GM23338 (cell line): ENCODE measurements at regions not wholly inside any gene's neighbourhood (a gene's known extent, or its start where the extent isn't known, plus 50 kb on each side); places are given as distances from the start of the nearest gene placed in this dataset.

Source experiments
- ATAC-seq: fragments of 200-7000 bp; cut with Tn5 transposase; 3 replicates; pipeline ENCODE4 v1.9.1; 2020
- DNase-seq: peaks from one replicate; pipeline ENCODE4 v3.0.0-alpha.2; 2015; ENCODE audit warnings: low spot score
- H2AFZ ChIP-seq: fragments of 200-600 bp; sonication (generic); 2 replicates; pipeline ENCODE4 v1.8.0; 2016; ENCODE audit warnings: antibody characterized with exemption, mild to moderate bottlenecking, moderate library complexity
- H3F3A ChIP-seq: fragments of 200-600 bp; sonication (generic); replicated peaks from 2 replicates; pipeline ENCODE4 v1.8.0; 2017; ENCODE audit warnings: antibody characterized with exemption, mixed run types, low read depth
- H3K27ac ChIP-seq: fragments of 200-600 bp; sonication (generic); 2 replicates; pipeline ENCODE4 v1.6.1; 2016; ENCODE audit warnings: low read depth
- H3K27me3 ChIP-seq: fragments of 200-600 bp; sonication (generic); 2 replicates; pipeline ENCODE4 v1.8.0; 2016; ENCODE audit warnings: mild to moderate bottlenecking, mixed run types, moderate library complexity; ENCODE audit not compliant: insufficient read depth
- H3K36me3 ChIP-seq: fragments of 200-600 bp; sonication (generic); 2 replicates; pipeline ENCODE4 v1.8.0; 2016; ENCODE audit warnings: mild to moderate bottlenecking; ENCODE audit not compliant: insufficient read depth
- H3K4me1 ChIP-seq: fragments of 200-600 bp; sonication (generic); 2 replicates; pipeline ENCODE4 v1.8.0; 2016; ENCODE audit warnings: mild to moderate bottlenecking, moderate library complexity; ENCODE audit not compliant: insufficient read depth
- H3K4me2 ChIP-seq: fragments of 200-600 bp; sonication (generic); 2 replicates; pipeline ENCODE4 v1.7.1; 2017; ENCODE audit warnings: mixed run types
- H3K4me3 ChIP-seq: fragments of 200-600 bp; sonication (generic); 2 replicates; pipeline ENCODE4 v1.6.1; 2016; ENCODE audit warnings: mixed run types
- H3K79me2 ChIP-seq: fragments of 200-600 bp; sonication (generic); replicated peaks from 2 replicates; pipeline ENCODE4 v1.8.0; 2017; ENCODE audit warnings: mild to moderate bottlenecking; ENCODE audit not compliant: insufficient read depth
- H3K9me2 ChIP-seq: fragments of 200-600 bp; sonication (generic); 2 replicates; pipeline ENCODE4 v1.8.0; 2017; ENCODE audit not compliant: insufficient read depth
- H4K20me1 ChIP-seq: fragments of 200-600 bp; sonication (generic); replicated peaks from 2 replicates; pipeline ENCODE4 v1.8.0; 2017; ENCODE audit warnings: mild to moderate bottlenecking; ENCODE audit not compliant: insufficient read depth
- H3K27ac Mint-ChIP-seq: 2 replicates; pipeline ENCODE4 v1.8.0; 2020; ENCODE audit warnings: inconsistent platforms, mild to moderate bottlenecking, moderate library complexity, mixed read lengths
- H3K27me3 Mint-ChIP-seq: 3 replicates; pipeline ENCODE4 v1.8.0; 2022; ENCODE audit warnings: low read depth, mild to moderate bottlenecking, moderate library complexity, mixed read lengths, inconsistent platforms; ENCODE audit not compliant: insufficient read depth, poor library complexity
- H3K36me3 Mint-ChIP-seq: 3 replicates; pipeline ENCODE4 v1.8.0; 2021; ENCODE audit warnings: low read depth, mild to moderate bottlenecking, inconsistent platforms, moderate library complexity, mixed read lengths
- H3K4me1 Mint-ChIP-seq: 3 replicates; pipeline ENCODE4 v1.8.0; 2020; ENCODE audit warnings: mild to moderate bottlenecking, inconsistent platforms, mixed read lengths
- H3K4me3 Mint-ChIP-seq: 3 replicates; pipeline ENCODE4 v1.8.0; 2021; ENCODE audit warnings: moderate library complexity, mild to moderate bottlenecking, inconsistent platforms, mixed read lengths
- H3K9me3 Mint-ChIP-seq: 3 replicates; pipeline ENCODE4 v1.8.0; 2020; ENCODE audit warnings: moderate library complexity, mild to moderate bottlenecking, inconsistent platforms, mixed read lengths
- EZH2 ChIP-seq: fragments of 200-600 bp; sonication (generic); IDR thresholded peaks from one replicate; pipeline ENCODE4 v1.8.0; 2017; ENCODE audit warnings: antibody characterized with exemption, mild to moderate bottlenecking, low read depth; ENCODE audit not compliant: unreplicated experiment
- POLR2AphosphoS5 ChIP-seq: IDR thresholded peaks from 2 replicates; pipeline ENCODE4 v1.6.1; 2016; ENCODE audit warnings: antibody characterized with exemption, low read depth
- ZNF114 ChIP-seq: fragments of 250-450 bp; sonication (Bioruptor Pico); IDR thresholded peaks from 2 replicates; pipeline ENCODE4 v1.5.0; 2020; ENCODE audit warnings: mild to moderate bottlenecking, moderate library complexity
- ZNF331 ChIP-seq: fragments of 250-450 bp; sonication (Bioruptor Pico); IDR thresholded peaks from 2 replicates; pipeline ENCODE4 v1.5.0; 2020; ENCODE audit warnings: low read depth, mild to moderate bottlenecking, moderate library complexity
- TF ChIP-seq, protein P1 (sequence below): fragments of 250-450 bp; sonication (Bioruptor Pico); IDR thresholded peaks from 2 replicates; pipeline ENCODE4 v1.5.0; 2020; ENCODE audit warnings: mild to moderate bottlenecking, moderate library complexity
- TF ChIP-seq, protein P2 (sequence below): IDR thresholded peaks from one replicate; pipeline ENCODE4 v1.6.1; 2018; ENCODE audit warnings: antibody characterized with exemption; ENCODE audit not compliant: unreplicated experiment

DNA sequence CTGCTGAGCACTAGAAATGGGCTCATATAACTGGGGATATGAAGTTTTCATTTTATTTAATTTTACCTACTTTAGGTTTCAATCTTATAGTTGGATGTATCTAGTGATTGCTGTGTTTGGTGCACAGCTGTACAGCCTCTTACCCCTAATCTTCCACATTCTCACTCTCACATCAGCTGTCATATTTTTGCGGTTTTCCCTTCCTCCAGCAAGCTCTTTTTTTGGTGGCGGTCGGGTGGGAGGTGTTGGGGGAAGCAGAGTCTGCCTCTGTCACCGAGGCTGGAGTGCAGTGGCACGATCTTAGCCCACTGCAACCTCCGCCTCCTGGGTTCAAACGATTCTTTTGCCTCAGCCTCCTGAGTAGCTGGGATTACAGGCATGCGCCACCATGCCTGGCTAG, 445.1 kb upstream of the ISX start (continued):
- TF ChIP-seq, protein P1, sequence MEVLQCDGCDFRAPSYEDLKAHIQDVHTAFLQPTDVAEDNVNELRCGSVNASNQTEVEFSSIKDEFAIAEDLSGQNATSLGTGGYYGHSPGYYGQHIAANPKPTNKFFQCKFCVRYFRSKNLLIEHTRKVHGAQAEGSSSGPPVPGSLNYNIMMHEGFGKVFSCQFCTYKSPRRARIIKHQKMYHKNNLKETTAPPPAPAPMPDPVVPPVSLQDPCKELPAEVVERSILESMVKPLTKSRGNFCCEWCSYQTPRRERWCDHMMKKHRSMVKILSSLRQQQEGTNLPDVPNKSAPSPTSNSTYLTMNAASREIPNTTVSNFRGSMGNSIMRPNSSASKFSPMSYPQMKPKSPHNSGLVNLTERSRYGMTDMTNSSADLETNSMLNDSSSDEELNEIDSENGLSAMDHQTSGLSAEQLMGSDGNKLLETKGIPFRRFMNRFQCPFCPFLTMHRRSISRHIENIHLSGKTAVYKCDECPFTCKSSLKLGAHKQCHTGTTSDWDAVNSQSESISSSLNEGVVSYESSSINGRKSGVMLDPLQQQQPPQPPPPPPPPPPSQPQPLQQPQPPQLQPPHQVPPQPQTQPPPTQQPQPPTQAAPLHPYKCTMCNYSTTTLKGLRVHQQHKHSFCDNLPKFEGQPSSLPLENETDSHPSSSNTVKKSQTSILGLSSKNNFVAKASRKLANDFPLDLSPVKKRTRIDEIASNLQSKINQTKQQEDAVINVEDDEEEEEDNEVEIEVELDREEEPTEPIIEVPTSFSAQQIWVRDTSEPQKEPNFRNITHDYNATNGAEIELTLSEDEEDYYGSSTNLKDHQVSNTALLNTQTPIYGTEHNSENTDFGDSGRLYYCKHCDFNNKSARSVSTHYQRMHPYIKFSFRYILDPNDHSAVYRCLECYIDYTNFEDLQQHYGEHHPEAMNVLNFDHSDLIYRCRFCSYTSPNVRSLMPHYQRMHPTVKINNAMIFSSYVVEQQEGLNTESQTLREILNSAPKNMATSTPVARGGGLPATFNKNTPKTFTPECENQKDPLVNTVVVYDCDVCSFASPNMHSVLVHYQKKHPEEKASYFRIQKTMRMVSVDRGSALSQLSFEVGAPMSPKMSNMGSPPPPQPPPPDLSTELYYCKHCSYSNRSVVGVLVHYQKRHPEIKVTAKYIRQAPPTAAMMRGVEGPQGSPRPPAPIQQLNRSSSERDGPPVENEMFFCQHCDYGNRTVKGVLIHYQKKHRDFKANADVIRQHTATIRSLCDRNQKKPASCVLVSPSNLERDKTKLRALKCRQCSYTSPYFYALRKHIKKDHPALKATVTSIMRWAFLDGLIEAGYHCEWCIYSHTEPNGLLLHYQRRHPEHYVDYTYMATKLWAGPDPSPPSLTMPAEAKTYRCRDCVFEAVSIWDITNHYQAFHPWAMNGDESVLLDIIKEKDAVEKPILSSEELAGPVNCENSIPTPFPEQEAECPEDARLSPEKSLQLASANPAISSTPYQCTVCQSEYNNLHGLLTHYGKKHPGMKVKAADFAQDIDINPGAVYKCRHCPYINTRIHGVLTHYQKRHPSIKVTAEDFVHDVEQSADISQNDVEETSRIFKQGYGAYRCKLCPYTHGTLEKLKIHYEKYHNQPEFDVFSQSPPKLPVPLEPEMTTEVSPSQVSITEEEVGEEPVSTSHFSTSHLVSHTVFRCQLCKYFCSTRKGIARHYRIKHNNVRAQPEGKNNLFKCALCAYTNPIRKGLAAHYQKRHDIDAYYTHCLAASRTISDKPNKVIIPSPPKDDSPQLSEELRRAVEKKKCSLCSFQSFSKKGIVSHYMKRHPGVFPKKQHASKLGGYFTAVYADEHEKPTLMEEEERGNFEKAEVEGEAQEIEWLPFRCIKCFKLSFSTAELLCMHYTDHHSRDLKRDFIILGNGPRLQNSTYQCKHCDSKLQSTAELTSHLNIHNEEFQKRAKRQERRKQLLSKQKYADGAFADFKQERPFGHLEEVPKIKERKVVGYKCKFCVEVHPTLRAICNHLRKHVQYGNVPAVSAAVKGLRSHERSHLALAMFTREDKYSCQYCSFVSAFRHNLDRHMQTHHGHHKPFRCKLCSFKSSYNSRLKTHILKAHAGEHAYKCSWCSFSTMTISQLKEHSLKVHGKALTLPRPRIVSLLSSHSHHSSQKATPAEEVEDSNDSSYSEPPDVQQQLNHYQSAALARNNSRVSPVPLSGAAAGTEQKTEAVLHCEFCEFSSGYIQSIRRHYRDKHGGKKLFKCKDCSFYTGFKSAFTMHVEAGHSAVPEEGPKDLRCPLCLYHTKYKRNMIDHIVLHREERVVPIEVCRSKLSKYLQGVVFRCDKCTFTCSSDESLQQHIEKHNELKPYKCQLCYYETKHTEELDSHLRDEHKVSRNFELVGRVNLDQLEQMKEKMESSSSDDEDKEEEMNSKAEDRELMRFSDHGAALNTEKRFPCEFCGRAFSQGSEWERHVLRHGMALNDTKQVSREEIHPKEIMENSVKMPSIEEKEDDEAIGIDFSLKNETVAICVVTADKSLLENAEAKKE (CRISPR knock-in tag): no peak
- TF ChIP-seq, protein P2, sequence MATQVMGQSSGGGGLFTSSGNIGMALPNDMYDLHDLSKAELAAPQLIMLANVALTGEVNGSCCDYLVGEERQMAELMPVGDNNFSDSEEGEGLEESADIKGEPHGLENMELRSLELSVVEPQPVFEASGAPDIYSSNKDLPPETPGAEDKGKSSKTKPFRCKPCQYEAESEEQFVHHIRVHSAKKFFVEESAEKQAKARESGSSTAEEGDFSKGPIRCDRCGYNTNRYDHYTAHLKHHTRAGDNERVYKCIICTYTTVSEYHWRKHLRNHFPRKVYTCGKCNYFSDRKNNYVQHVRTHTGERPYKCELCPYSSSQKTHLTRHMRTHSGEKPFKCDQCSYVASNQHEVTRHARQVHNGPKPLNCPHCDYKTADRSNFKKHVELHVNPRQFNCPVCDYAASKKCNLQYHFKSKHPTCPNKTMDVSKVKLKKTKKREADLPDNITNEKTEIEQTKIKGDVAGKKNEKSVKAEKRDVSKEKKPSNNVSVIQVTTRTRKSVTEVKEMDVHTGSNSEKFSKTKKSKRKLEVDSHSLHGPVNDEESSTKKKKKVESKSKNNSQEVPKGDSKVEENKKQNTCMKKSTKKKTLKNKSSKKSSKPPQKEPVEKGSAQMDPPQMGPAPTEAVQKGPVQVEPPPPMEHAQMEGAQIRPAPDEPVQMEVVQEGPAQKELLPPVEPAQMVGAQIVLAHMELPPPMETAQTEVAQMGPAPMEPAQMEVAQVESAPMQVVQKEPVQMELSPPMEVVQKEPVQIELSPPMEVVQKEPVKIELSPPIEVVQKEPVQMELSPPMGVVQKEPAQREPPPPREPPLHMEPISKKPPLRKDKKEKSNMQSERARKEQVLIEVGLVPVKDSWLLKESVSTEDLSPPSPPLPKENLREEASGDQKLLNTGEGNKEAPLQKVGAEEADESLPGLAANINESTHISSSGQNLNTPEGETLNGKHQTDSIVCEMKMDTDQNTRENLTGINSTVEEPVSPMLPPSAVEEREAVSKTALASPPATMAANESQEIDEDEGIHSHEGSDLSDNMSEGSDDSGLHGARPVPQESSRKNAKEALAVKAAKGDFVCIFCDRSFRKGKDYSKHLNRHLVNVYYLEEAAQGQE: no peak

DNA sequence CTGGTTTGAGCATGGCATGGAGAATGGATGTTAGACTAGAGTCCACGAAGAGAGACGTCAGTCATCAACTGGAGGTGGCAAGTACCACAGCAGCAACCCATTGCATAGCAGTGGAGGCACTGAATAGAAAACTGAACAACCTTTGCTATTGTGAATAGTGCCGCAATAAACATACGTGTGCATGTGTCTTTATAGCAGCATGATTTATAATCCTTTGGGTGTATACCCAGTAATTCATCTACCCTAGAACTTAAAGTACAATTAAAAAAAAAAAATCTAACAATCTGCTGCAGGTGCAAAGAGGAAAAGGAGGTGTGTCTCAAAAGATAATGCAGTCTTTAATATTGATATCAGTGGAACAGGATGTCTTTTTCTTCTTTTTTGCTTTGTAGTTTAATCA, 443.4 kb upstream of the ISX start:
- Mint-ChIP-seq H3K4me1 (no peaks in the 10 kb centered on the region), H3K27ac (no peak overlapping the region), H3K4me3 (no peak overlapping the region), H3K27me3 (no peaks in the 10 kb centered on the region), H3K36me3 (peaks cover 14% of the 10 kb centered on the region; the same call in 2 of the 3 replicates), H3K9me3 (peaks cover 67% of the 10 kb centered on the region)
- H3K4me2 ChIP-seq: no peak overlapping the region
- H2AFZ ChIP-seq: no peak overlapping the region
- H3K27me3 ChIP-seq: no peaks in the 10 kb centered on the region
- no peaks in the 10 kb centered on the region for H3K4me1 ChIP-seq
- no peak for DNase-seq
- H3K79me2 ChIP-seq: no peaks in the 10 kb centered on the region
- no peak overlapping the region for H3K27ac ChIP-seq
- ATAC-seq: no peak
- no peak overlapping the region for H3K4me3 ChIP-seq
- H3K36me3 ChIP-seq: no peaks in the 10 kb centered on the region; the same call in 1 of the 2 replicates
- no peaks in the 10 kb centered on the region for H3K9me2 ChIP-seq
- H4K20me1 ChIP-seq: no peaks in the 10 kb centered on the region
- TF ChIP-seq, protein P2: no peak
- TF ChIP-seq ZNF331 (CRISPR knock-in tag) (no peak), EZH2 (no peak), ZNF114 (no peak), POLR2AphosphoS5 (no peak)
- no peaks in the 10 kb centered on the region for H3F3A ChIP-seq
